Tibial nerve (tissue), 4 donors: ENCODE measurements at regions not wholly inside any gene's neighbourhood (a gene's known extent, or its start where the extent isn't known, plus 50 kb on each side); places are given as distances from the start of the nearest gene placed in this dataset.

Experiments used
- DNase-seq, 2 donors: peaks; one replicate each; pipeline ENCODE4 v3.0.0-alpha.2; 2019; ENCODE audit warnings: low spot score in 2 of 2
- H3K27ac ChIP-seq, 4 donors: fragments of 200-600 bp; sonication (generic) in 3 of 4; one replicate each; pipeline ENCODE4 v1.5.1; 2017 to 2019; ENCODE audit warnings: mild to moderate bottlenecking in 1 of 4
- H3K27me3 ChIP-seq, 2 donors: fragments of 200-600 bp; sonication (generic) in 1 of 2; one replicate each; pipeline versions ENCODE4 v1.5.1 to v1.6.0; 2017 to 2019
- H3K36me3 ChIP-seq, 3 donors: fragments of 200-600 bp; sonication (generic); one replicate each; pipeline ENCODE4 v1.5.1; 2018 to 2019
- H3K4me1 ChIP-seq, 4 donors: fragments of 200-600 bp; sonication (generic) in 3 of 4; one replicate each; pipeline ENCODE4 v1.5.1; 2017 to 2019
- H3K4me3 ChIP-seq, 4 donors: fragments of 200-600 bp; sonication (generic) in 3 of 4; one replicate each; pipeline ENCODE4 v1.5.1; 2017 to 2019; ENCODE audit warnings: mild to moderate bottlenecking in 1 of 4, moderate library complexity in 1 of 4
- H3K9me3 ChIP-seq, 4 donors: fragments of 200-600 bp; sonication (generic) in 3 of 4; one replicate each; pipeline ENCODE4 v1.5.1; 2017 to 2019
- EP300 ChIP-seq, 2 donors: sonication (generic); formaldehyde crosslinking; IDR thresholded peaks; one replicate each; pipeline ENCODE4 v1.6.1; 2017; ENCODE audit warnings: antibody characterized with exemption in 2 of 2, mild to moderate bottlenecking in 1 of 2
- POLR2A ChIP-seq, 2 donors: fragments of 450-650 bp; IDR thresholded peaks; one replicate each; pipeline ENCODE4 v1.6.1; 2017; ENCODE audit warnings: antibody characterized with exemption in 2 of 2, mild to moderate bottlenecking in 2 of 2, moderate library complexity in 2 of 2
- WGBS, 2 donors: methylation state at CpG; one replicate each; pipeline ENCODE4 v1.1.5; 2018; 5-methylcytosine and 5-hydroxymethylcytosine counted together
- TF ChIP-seq, protein P1 (sequence below), 5 experiments: fragments of 200-600 bp in 3 of 5; fragments of 450-650 bp in 2 of 5; sonication (generic) in 3 of 5; IDR thresholded peaks; one replicate each; pipeline ENCODE4 v1.5.1; 2016 to 2019; ENCODE audit warnings: antibody characterized with exemption in 5 of 5, mild to moderate bottlenecking in 3 of 5, moderate library complexity in 2 of 5

DNA sequence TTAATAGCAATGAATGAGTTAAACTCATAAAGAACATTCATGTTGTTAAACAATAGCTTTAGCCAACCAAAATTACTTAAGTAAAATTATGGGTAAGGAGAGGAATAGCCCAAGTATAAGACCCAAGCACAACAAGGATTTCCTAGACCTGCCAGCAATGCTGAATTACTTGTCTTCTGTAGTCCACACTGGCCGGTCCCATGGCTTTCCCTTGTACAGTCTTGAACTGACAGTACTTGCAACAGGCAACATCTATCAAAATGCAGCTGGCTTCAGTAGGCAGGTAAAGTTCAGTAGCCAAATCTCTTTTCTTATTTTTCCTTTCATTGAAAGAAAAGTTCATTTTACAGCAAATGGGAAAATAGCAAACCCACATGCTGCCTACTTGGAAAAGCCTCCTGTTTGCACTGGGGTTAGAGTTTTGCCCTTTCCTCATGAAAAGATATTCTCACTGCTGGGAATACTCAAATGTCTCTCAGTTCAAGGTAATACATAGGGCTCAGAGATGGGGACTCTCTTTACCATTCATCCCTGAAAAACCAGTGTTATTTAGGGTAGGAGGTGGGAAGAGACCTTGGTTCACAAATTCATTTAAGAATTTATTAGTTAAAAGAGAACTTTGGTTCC is 222.8 kb downstream of the TTLL7 start:
- 90 to 92% methylated on average over 1 of the region's 1 CpG for WGBS, 2 donors
- H3K4me1 ChIP-seq, result no peaks in the 10 kb centered on the region
- H3K27ac ChIP-seq, result no peak overlapping the region
- no peaks in the 10 kb centered on the region for H3K9me3 ChIP-seq
- TF ChIP-seq EP300 (IDR thresholded peaks at IDR 0.05), result no peak
- TF ChIP-seq POLR2A (IDR thresholded peaks at IDR 0.05), result no peak
- TF ChIP-seq, protein P1, sequence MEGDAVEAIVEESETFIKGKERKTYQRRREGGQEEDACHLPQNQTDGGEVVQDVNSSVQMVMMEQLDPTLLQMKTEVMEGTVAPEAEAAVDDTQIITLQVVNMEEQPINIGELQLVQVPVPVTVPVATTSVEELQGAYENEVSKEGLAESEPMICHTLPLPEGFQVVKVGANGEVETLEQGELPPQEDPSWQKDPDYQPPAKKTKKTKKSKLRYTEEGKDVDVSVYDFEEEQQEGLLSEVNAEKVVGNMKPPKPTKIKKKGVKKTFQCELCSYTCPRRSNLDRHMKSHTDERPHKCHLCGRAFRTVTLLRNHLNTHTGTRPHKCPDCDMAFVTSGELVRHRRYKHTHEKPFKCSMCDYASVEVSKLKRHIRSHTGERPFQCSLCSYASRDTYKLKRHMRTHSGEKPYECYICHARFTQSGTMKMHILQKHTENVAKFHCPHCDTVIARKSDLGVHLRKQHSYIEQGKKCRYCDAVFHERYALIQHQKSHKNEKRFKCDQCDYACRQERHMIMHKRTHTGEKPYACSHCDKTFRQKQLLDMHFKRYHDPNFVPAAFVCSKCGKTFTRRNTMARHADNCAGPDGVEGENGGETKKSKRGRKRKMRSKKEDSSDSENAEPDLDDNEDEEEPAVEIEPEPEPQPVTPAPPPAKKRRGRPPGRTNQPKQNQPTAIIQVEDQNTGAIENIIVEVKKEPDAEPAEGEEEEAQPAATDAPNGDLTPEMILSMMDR (IDR thresholded peaks at IDR 0.05), result no peak
- H3K4me3 ChIP-seq, result no peak overlapping the region
- H3K27me3 ChIP-seq, result no peaks in the 10 kb centered on the region
- no peak for DNase-seq
- no peaks in the 10 kb centered on the region for H3K36me3 ChIP-seq

DNA sequence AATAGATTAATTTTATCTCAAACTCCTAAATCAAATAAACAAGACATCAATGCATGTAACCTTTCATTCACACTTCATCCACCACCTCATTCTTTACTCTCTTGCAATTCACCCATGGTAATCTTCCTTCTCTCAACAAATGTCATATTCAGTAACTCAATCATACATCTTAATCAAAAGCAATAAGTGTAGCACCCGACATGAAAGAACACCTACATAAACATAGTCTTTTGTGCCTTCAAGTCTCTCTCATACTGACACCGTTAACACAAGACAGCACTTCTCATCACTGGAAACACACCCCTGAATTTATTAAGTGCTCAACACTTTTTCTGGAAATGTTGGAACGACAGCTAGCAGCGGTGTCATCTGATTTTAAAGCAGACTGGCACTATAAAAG is 225.9 kb downstream of the TTLL7 start:
- WGBS, 2 donors, result 79 to 84% methylated on average over 4 of the region's 4 CpGs
- Histone ChIP-seq H3K27me3 (no peaks in the 10 kb centered on the region), H3K36me3 (no peaks in the 10 kb centered on the region), H3K27ac (no peak overlapping the region), H3K4me1 (peaks cover 0 to 6% (median 0%) of the 10 kb centered on the region in 4 donors), H3K4me3 (no peak overlapping the region), H3K9me3 (no peaks in the 10 kb centered on the region)
- DNase-seq, result no peak
- TF ChIP-seq EP300 (IDR thresholded peaks at IDR 0.05) (no peak), POLR2A (IDR thresholded peaks at IDR 0.05) (no peak)
- TF ChIP-seq, protein P1 (IDR thresholded peaks at IDR 0.05), result no peak

DNA sequence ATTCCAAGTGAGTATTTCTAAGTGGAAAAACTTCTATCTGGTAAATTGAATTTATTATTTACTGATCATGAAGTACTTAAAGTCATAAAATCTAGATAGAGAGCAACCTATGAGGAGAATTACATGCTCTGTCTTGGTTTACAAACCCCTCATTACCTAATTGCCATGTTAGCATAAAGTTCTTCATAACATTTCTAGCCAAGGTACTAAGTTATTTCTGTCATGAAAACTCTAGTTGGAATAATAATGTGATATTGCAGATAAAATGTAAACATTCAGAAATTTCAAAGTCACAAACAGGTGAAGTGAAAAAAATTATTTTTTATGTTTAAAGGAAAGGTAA is 228.6 kb downstream of the TTLL7 start:
- TF ChIP-seq, protein P1 (IDR thresholded peaks at IDR 0.05), result no peak
- TF ChIP-seq EP300 (IDR thresholded peaks at IDR 0.05), result no peak
- TF ChIP-seq POLR2A (IDR thresholded peaks at IDR 0.05), result no peak
- H3K4me1 ChIP-seq, result peaks cover 0 to 6% (median 0%) of the 10 kb centered on the region in 4 donors
- H3K36me3 ChIP-seq, result no peaks in the 10 kb centered on the region
- H3K27me3 ChIP-seq, result no peaks in the 10 kb centered on the region
- H3K27ac ChIP-seq, result no peak overlapping the region
- DNase-seq, result no peak
- H3K4me3 ChIP-seq, result no peak overlapping the region
- H3K9me3 ChIP-seq, result no peaks in the 10 kb centered on the region

DNA sequence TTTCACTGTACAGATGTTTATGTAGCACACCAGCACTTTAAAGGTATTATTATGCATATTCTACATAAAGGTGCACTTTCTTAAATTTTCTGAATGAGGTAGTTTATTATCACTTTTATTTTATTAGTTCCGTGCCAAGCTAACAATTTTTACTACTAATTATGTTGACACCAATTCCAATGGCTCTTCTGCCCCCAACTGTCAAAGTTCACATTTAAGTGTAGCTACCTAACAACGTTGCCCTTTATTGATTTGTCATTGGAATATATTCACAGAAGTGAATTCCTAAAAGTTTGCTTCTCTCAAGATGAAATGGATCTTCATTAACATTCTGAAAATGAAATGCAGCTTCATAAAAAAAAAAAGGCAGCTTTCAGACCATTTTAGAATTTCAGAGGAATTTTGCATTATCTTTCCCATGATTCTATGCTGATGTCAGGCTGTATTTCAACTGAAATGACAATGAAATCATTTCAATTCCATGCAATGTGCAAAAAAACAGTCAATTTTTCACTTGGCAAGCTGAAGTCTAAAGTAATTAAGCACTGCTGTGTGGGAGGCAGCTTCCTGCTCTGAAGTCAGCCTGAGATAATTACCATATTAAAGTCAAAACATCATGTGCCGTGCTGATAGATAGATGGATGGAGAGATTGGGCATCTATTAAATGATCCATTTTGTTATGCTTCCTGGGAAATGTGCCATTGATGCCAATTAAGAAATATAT is 229.2 kb downstream of the TTLL7 start:
- TF ChIP-seq POLR2A (IDR thresholded peaks at IDR 0.05), result no peak
- TF ChIP-seq, protein P1 (IDR thresholded peaks at IDR 0.05), result no peak
- no peak for TF ChIP-seq EP300 (IDR thresholded peaks at IDR 0.05)
- 30 to 41% methylated on average over 3 of the region's 3 CpGs for WGBS, 2 donors
- H3K27me3 ChIP-seq, result no peaks in the 10 kb centered on the region
- no peaks in the 10 kb centered on the region for H3K9me3 ChIP-seq
- no peak overlapping the region for H3K4me3 ChIP-seq
- no peak for DNase-seq
- H3K36me3 ChIP-seq, result no peaks in the 10 kb centered on the region
- H3K27ac ChIP-seq, result no peak overlapping the region
- H3K4me1 ChIP-seq, result peaks cover 0 to 6% (median 0%) of the 10 kb centered on the region in 4 donors

DNA sequence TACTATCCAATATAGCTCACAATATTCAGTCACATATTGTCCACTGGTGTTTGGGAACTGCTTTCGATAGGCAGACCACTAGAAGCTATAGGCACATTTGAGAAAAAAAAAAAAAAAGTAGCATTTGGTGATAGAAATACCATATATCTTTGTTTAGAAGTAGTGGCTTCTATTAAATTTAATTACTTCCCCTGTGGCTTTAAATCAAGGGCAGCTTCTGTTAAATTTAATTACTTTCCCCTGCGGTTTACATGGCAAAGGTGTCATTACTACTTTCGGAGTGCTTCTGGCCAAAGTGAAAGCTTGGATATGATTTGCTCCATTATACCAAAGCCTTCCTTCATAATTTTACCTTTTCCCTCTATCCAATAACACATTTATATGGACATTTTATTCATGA is 229.9 kb downstream of the TTLL7 start:
- Histone ChIP-seq H3K9me3 (no peaks in the 10 kb centered on the region), H3K36me3 (no peaks in the 10 kb centered on the region), H3K27ac (no peak overlapping the region), H3K27me3 (no peaks in the 10 kb centered on the region), H3K4me1 (peaks cover 0 to 6% (median 1%) of the 10 kb centered on the region in 4 donors), H3K4me3 (no peak overlapping the region)
- DNase-seq, result no peak
- 78 to 83% methylated on average over 3 of the region's 3 CpGs for WGBS, 2 donors
- TF ChIP-seq, protein P1 (IDR thresholded peaks at IDR 0.05), result no peak
- TF ChIP-seq POLR2A (IDR thresholded peaks at IDR 0.05) (no peak), EP300 (IDR thresholded peaks at IDR 0.05) (no peak)
